HAP-1 (cell line): ENCODE measurements at regions not wholly inside any gene's neighbourhood (a gene's known extent, or its start where the extent isn't known, plus 50 kb on each side); places are given as distances from the start of the nearest gene placed in this dataset.

Source experiments
- DNase-seq, 2 experiments: peaks; one replicate each; pipeline ENCODE4 v3.0.0-alpha.2; 2016 to 2020; ENCODE audit warnings: low spot score in 2 of 2
- H3K27me3 ChIP-seq: fragments of 250-450 bp; sonication (Bioruptor Pico); 2 replicates; pipeline ENCODE4 v1.5.1; 2020; ENCODE audit warnings: low read depth, mild to moderate bottlenecking, moderate library complexity
- H3K36me3 ChIP-seq: fragments of 250-450 bp; sonication (Bioruptor Pico); replicated peaks from 2 replicates; pipeline ENCODE4 v1.5.1; 2020; ENCODE audit warnings: mild to moderate bottlenecking
- H3K4me1 ChIP-seq: fragments of 250-450 bp; sonication (Bioruptor Pico); 2 replicates; pipeline ENCODE4 v1.5.1; 2020; ENCODE audit warnings: mild to moderate bottlenecking
- H3K4me3 ChIP-seq: fragments of 250-450 bp; sonication (Bioruptor Pico); 2 replicates; pipeline ENCODE4 v1.5.1; 2020; ENCODE audit warnings: mild to moderate bottlenecking, moderate library complexity
- H3K9me3 ChIP-seq: fragments of 250-450 bp; sonication (Bioruptor Pico); 2 replicates; pipeline ENCODE4 v1.5.1; 2020; ENCODE audit warnings: mild to moderate bottlenecking, moderate library complexity
- in situ Hi-C: fragments of 300-500 bp; cut with MboI; formaldehyde crosslinking; loops from 3 replicates; pipeline ENCODE4 v1.14.3; 2020; ENCODE audit warnings: low sequenced_read_pairs, inconsistent platforms, mixed read lengths

- H3K4me1 ChIP-seq, result no peaks in the 10 kb centered on the region
- H3K36me3 ChIP-seq, result no peaks in the 10 kb centered on the region
- in situ Hi-C loops, result no loop called here
- no peak for DNase-seq
- no peaks in the 10 kb centered on the region for H3K9me3 ChIP-seq
- no peaks in the 10 kb centered on the region for H3K27me3 ChIP-seq
- H3K4me3 ChIP-seq, result no peak overlapping the region
Observed at GRCh38 chr10:124346831-124347230, 71.9 kb downstream of the OAT start.

GRCh38 chr10:124345521-124345920 is 73.2 kb downstream of the OAT start:
- DNase-seq, result no peak
- in situ Hi-C loops, result no loop called here
- H3K36me3 ChIP-seq, result no peaks in the 10 kb centered on the region
- H3K4me1 ChIP-seq, result no peaks in the 10 kb centered on the region
- H3K27me3 ChIP-seq, result no peaks in the 10 kb centered on the region
- H3K4me3 ChIP-seq, result no peak overlapping the region
- H3K9me3 ChIP-seq, result no peaks in the 10 kb centered on the region

- H3K4me3 ChIP-seq, result no peak overlapping the region
- DNase-seq, result no peak
- in situ Hi-C loops, result no loop called here
- no peaks in the 10 kb centered on the region for H3K4me1 ChIP-seq
- no peaks in the 10 kb centered on the region for H3K36me3 ChIP-seq
- no peaks in the 10 kb centered on the region for H3K9me3 ChIP-seq
- H3K27me3 ChIP-seq, result no peaks in the 10 kb centered on the region
Observed at GRCh38 chr10:124344931-124345330, 73.8 kb downstream of the OAT start.

GRCh38 chr10:124344266-124344590 is 74.5 kb downstream of the OAT start:
- in situ Hi-C loops, result no loop called here
- no peaks in the 10 kb centered on the region for H3K4me1 ChIP-seq

DNA sequence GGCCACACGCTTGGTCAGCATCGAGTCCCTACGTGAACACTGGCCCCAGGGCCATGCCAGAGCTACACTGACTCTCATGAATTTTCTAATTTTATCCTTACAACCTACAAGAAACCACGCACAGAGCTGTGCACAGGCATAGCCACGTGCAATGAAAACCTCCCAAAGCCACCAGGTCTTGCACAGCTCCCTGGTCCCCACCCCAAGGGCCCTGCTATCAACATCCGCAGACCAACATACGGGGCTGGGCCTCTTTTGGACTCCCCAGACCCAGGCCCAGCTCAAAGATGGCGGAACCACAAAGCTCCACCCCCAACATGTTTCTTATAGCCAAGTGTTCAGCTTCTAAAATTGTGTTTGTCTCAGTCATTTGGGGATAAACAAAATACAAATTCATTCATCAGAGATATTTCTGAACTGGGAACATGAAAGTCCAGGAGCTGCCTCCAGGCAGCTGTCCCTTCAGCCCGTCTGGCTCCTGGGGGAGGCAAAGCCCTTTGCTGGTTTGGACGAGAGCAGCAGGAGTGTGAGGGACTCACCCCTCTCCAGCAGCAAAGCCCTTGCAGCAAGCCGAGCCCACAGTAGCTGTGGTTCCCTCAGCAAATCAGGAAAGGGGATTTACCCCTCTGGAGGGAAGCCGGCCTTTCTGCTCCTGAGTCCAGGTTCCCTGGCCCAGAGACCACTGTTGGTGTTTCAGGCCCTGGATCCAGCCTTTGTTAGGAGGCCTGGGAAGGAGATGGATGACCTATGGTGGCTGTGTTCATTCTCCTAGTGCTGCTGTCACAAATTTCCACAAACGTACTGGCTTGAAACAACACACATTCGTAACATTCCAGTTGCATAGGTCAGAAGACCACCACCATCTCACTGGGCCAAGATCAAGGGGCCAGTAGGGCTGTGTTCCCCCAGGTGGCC is 75.1 kb downstream of the OAT start:
- Histone ChIP-seq H3K27me3 (no peaks in the 10 kb centered on the region), H3K4me1 (no peaks in the 10 kb centered on the region), H3K4me3 (no peak overlapping the region), H3K36me3 (no peaks in the 10 kb centered on the region), H3K9me3 (no peaks in the 10 kb centered on the region)
- in situ Hi-C loops, result no loop called here
- DNase-seq, result no peak

More at GRCh38 chr10:124344266-124344590, 74.5 kb downstream of the OAT start:
- Histone ChIP-seq H3K4me3 (no peak overlapping the region), H3K27me3 (no peaks in the 10 kb centered on the region), H3K9me3 (no peaks in the 10 kb centered on the region), H3K36me3 (no peaks in the 10 kb centered on the region)
- DNase-seq, result no peak

GRCh38 chr10:124342821-124343170 is 75.9 kb downstream of the OAT start:
- DNase-seq, result no peak
- no peak overlapping the region for H3K4me3 ChIP-seq
- no peaks in the 10 kb centered on the region for H3K4me1 ChIP-seq
- H3K9me3 ChIP-seq, result no peaks in the 10 kb centered on the region
- H3K27me3 ChIP-seq, result no peaks in the 10 kb centered on the region
- no peaks in the 10 kb centered on the region for H3K36me3 ChIP-seq
- in situ Hi-C loops, result no loop called here

DNA sequence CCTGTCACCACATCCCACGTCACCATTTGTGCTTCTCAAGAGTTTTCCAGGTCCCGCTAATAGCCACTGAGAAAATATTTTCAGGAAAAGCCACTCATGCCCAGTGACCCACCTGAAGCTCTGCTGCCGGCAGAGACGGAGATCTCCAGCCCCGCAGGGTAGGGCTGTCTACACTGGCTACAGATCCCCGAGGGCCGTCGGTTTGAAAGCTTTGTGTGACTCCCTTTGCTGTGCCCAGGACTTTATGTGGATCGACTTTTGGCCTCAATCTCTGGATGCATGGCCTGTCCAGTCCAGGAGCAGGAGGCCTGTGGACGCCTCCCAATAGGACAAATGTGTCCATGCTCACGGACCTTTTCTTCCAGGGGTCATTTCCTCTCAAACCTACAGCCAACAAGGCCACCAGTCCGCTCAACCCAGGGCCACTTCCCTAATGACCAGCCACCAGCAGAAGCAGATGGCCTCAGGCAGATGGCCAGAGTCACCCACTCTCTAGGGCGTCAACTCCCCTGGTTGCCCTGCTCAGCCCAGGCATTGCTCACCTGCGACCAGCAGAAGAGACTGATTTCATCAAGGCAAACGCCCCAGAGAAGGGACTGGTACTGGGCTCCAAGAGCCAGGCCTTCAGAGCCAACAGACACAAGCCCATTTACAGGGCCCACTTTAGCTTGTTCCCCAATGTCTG is 76.4 kb downstream of the OAT start:
- Histone ChIP-seq H3K27me3 (no peaks in the 10 kb centered on the region), H3K4me1 (no peaks in the 10 kb centered on the region), H3K4me3 (no peak overlapping the region), H3K36me3 (no peaks in the 10 kb centered on the region), H3K9me3 (no peaks in the 10 kb centered on the region)
- DNase-seq, result no peak
- in situ Hi-C loops, result no loop called here

GRCh38 chr10:124341768-124342135 is 77.0 kb downstream of the OAT start:
- no peak overlapping the region for H3K4me3 ChIP-seq
- no peak for DNase-seq
- in situ Hi-C loops, result no loop called here

GRCh38 chr10:124340033-124340760 is 78.5 kb downstream of the OAT start:
- Histone ChIP-seq H3K36me3 (no peaks in the 10 kb centered on the region), H3K4me1 (no peaks in the 10 kb centered on the region), H3K9me3 (no peaks in the 10 kb centered on the region), H3K4me3 (no peak overlapping the region), H3K27me3 (no peaks in the 10 kb centered on the region)
- no peak for DNase-seq
- in situ Hi-C loops, result no loop called here

More at GRCh38 chr10:124341768-124342135, 77.0 kb downstream of the OAT start:
- H3K27me3 ChIP-seq, result no peaks in the 10 kb centered on the region
- H3K4me1 ChIP-seq, result no peaks in the 10 kb centered on the region
- no peaks in the 10 kb centered on the region for H3K9me3 ChIP-seq
- no peaks in the 10 kb centered on the region for H3K36me3 ChIP-seq

- Histone ChIP-seq H3K36me3 (no peaks in the 10 kb centered on the region), H3K4me3 (no peak overlapping the region), H3K27me3 (no peaks in the 10 kb centered on the region), H3K9me3 (no peaks in the 10 kb centered on the region), H3K4me1 (no peaks in the 10 kb centered on the region)
- in situ Hi-C loops, result no loop called here
- DNase-seq, result no peak
Observed at GRCh38 chr10:124339119-124340032, 79.3 kb downstream of the OAT start.

DNA sequence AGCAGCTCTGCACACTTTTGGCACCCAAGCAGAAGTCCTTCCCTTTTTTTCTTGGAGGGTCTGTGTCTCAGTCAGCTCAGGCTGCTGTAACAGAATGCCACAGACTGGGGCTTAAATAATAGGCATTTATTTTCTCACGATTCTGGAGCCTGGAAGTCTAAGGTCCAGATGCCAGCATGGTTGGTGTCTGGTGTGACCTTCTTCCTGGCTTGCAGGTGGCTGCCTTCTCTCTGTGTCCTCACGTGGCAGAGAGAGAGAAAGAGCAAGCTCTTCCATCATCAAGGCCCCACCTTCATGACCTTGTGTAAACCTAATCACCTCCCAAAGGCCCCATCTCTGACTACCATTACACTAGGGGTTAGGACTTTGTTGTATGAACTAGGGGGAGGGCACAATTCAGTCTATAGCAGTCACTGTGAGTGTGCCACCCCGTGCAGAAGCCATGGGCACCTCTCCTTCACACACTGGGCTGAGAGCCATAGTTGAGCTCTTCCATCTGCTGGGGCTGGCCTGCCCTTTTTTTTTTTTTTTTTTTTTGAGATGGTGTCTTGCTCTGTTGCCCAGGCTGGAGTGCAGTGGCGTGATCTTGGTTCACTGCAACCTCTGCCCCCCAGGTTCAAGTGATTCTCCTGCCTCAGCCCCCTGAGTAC is 80.3 kb downstream of the OAT start:
- Histone ChIP-seq H3K4me3 (no peak overlapping the region), H3K4me1 (no peaks in the 10 kb centered on the region), H3K27me3 (no peaks in the 10 kb centered on the region), H3K36me3 (no peaks in the 10 kb centered on the region), H3K9me3 (no peaks in the 10 kb centered on the region)
- DNase-seq, result no peak
- in situ Hi-C loops, result no loop called here

- Histone ChIP-seq H3K36me3 (no peaks in the 10 kb centered on the region), H3K27me3 (no peaks in the 10 kb centered on the region), H3K9me3 (no peaks in the 10 kb centered on the region), H3K4me1 (no peaks in the 10 kb centered on the region), H3K4me3 (no peak overlapping the region)
- in situ Hi-C loops, result no loop called here
- DNase-seq, result no peak
Observed at GRCh38 chr10:124336186-124336585, 82.5 kb downstream of the OAT start.

GRCh38 chr10:124333931-124334330 is 84.8 kb downstream of the OAT start:
- in situ Hi-C loops, result no loop called here

More at GRCh38 chr10:124333931-124334330, 84.8 kb downstream of the OAT start:
- H3K27me3 ChIP-seq, result no peaks in the 10 kb centered on the region
- H3K9me3 ChIP-seq, result no peaks in the 10 kb centered on the region
- no peaks in the 10 kb centered on the region for H3K4me1 ChIP-seq
- no peaks in the 10 kb centered on the region for H3K36me3 ChIP-seq
- DNase-seq, result no peak
- no peak overlapping the region for H3K4me3 ChIP-seq
